CD4-positive, alpha-beta T cell (primary cell): ENCODE measurements at regions not wholly inside any gene's neighbourhood (a gene's known extent, or its start where the extent isn't known, plus 50 kb on each side); places are given as distances from the start of the nearest gene placed in this dataset.

ENCODE experiments used
- ATAC-seq: fragments of 200-7000 bp; cut with Tn5 transposase; one replicate; pipeline ENCODE4 v1.10.0; 2022; ENCODE audit warnings: mild to moderate bottlenecking; ENCODE audit not compliant: poor library complexity
- CTCF ChIA-PET: fragments of 350-600 bp; sonication (Branson Sonifier 250); formaldehyde crosslinking; loops from one replicate; lab custom pipeline; 2021; ENCODE audit warnings: antibody characterized with exemption, inconsistent platforms; lab: Charles Lee
- POLR2A ChIA-PET: fragments of 350-600 bp; sonication (Branson Sonifier 250); formaldehyde crosslinking; loops from one replicate; lab custom pipeline; 2021; ENCODE audit warnings: antibody characterized with exemption, inconsistent platforms; lab: Charles Lee
- DNase-seq, 14 experiments: peaks; one replicate each; pipeline ENCODE4 v3.0.0-alpha.2; 2013 to 2020; ENCODE audit warnings: mixed read lengths in 2 of 14
- H3K27ac ChIP-seq, 2 donors: one replicate each; pipeline versions ENCODE4 v1.5.1 to v1.7.0; 2013; ENCODE audit warnings: low read length in 2 of 2, low read depth in 1 of 2, mild to moderate bottlenecking in 1 of 2
- H3K27me3 ChIP-seq, 2 experiments: 1 replicate in 1 of 2; 2 replicates in 1 of 2; pipeline versions ENCODE4 v1.6.1 to v1.7.0; 2013; ENCODE audit warnings: low read length in 2 of 2, control low read depth in 1 of 2, mild to moderate bottlenecking in 1 of 2, moderate library complexity in 1 of 2; ENCODE audit not compliant: insufficient read depth in 2 of 2, control insufficient read depth in 1 of 2
- H3K36me3 ChIP-seq: one replicate; pipeline ENCODE4 v1.6.1; 2013; ENCODE audit warnings: low read length, control low read depth; ENCODE audit not compliant: insufficient read depth
- H3K4me1 ChIP-seq: one replicate; pipeline ENCODE4 v1.6.1; 2013; ENCODE audit warnings: low read length, control low read depth; ENCODE audit not compliant: insufficient read depth
- H3K4me3 ChIP-seq: one replicate; pipeline ENCODE4 v1.5.1; 2013; ENCODE audit warnings: mild to moderate bottlenecking, low read length, moderate library complexity
- H3K9me3 ChIP-seq, 2 experiments: 1 replicate in 1 of 2; 2 replicates in 1 of 2; pipeline versions ENCODE4 v1.6.1 to v1.7.0; 2013; ENCODE audit warnings: low read length in 2 of 2, mild to moderate bottlenecking in 2 of 2, control low read depth in 1 of 2, moderate library complexity in 1 of 2; ENCODE audit not compliant: control insufficient read depth in 1 of 2, insufficient read depth in 1 of 2
- H3K27ac Mint-ChIP-seq: one replicate; pipeline ENCODE4 v1.8.0; 2020; ENCODE audit warnings: mixed read lengths
- H3K27me3 Mint-ChIP-seq: one replicate; pipeline ENCODE4 v1.8.0; 2021; ENCODE audit warnings: mixed read lengths
- H3K36me3 Mint-ChIP-seq: one replicate; pipeline ENCODE4 v1.8.0; 2021; ENCODE audit warnings: low read depth, mixed read lengths
- H3K4me1 Mint-ChIP-seq: one replicate; pipeline ENCODE4 v1.8.0; 2021; ENCODE audit warnings: low read depth, mixed read lengths
- H3K4me3 Mint-ChIP-seq: one replicate; pipeline ENCODE4 v1.8.0; 2020; ENCODE audit warnings: mild to moderate bottlenecking, mixed read lengths
- H3K9me3 Mint-ChIP-seq: one replicate; pipeline ENCODE4 v1.8.0; 2020; ENCODE audit warnings: mixed read lengths
- CTCF ChIP-seq: fragments of 200-600 bp; IDR thresholded peaks from one replicate; pipeline ENCODE4 v1.8.0; 2022; ENCODE audit warnings: antibody characterized with exemption, mild to moderate bottlenecking
- intact Hi-C, 2 experiments: fragments of 100-400 bp; cut with DNase I in 1 of 2; cut with micrococcal nuclease in 1 of 2; formaldehyde crosslinking; loops; one replicate each; pipeline versions ENCODE4 v1.15.1 to v1.9.0; 2023 to 2025; cut with DNase I, micrococcal nuclease

GRCh38 chr5:166398131-166398530, 1893.3 kb upstream of the WWC1 start:
- H3K9me3 ChIP-seq: peaks cover 0 to 7% of the 10 kb centered on the region in 2 experiments
- Mint-ChIP-seq H3K4me3 (no peak overlapping the region), H3K27me3 (no peaks in the 10 kb centered on the region), H3K36me3 (no peaks in the 10 kb centered on the region), H3K4me1 (no peaks in the 10 kb centered on the region), H3K27ac (no peak overlapping the region), H3K9me3 (peaks cover 18% of the 10 kb centered on the region)
- no peak overlapping the region for H3K27ac ChIP-seq
- ChIA-PET CTCF (no interaction called here), POLR2A (no interaction called here)
- no peaks in the 10 kb centered on the region for H3K36me3 ChIP-seq
- ATAC-seq (no peak), DNase-seq (no peak)
- intact Hi-C loops: no loop called here
- H3K4me1 ChIP-seq: no peaks in the 10 kb centered on the region
- H3K27me3 ChIP-seq: no peaks in the 10 kb centered on the region
- TF ChIP-seq CTCF: no peak
- H3K4me3 ChIP-seq: no peak overlapping the region

DNA sequence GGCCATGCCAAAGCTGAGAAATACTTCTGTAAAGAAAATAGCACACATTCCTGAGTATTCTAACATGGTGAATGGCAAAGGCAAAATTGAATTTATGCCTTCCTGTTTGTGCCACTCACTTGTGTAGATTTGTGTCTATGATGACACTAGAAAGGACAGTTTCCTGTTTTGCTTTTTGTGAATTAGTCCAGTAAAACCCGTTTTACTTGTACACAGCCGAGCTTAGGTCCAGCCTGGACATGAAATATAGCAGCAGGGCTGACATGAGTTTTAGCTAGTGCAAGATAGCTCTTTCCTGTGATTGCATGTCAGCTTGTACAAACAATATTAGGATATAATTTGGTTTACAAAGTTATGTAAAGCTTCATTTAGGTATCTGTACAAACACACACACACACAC, 1891.7 kb upstream of the WWC1 start:
- ChIA-PET POLR2A (no interaction called here), CTCF (no interaction called here)
- DNase-seq (no peak), ATAC-seq (no peak)
- Histone ChIP-seq H3K9me3 (peaks cover 0 to 12% of the 10 kb centered on the region in 2 experiments), H3K27me3 (no peaks in the 10 kb centered on the region), H3K27ac (no peak overlapping the region), H3K4me3 (no peak overlapping the region), H3K4me1 (no peaks in the 10 kb centered on the region), H3K36me3 (no peaks in the 10 kb centered on the region)
- TF ChIP-seq CTCF: no peak
- Mint-ChIP-seq H3K9me3 (peaks cover 12% of the 10 kb centered on the region), H3K4me3 (no peak overlapping the region), H3K27me3 (no peaks in the 10 kb centered on the region), H3K27ac (no peak overlapping the region), H3K4me1 (no peaks in the 10 kb centered on the region), H3K36me3 (no peaks in the 10 kb centered on the region)
- intact Hi-C loops: no loop called here

- no peak overlapping the region for H3K27ac Mint-ChIP-seq
- no peaks in the 10 kb centered on the region for H3K36me3 ChIP-seq
- no peak overlapping the region for H3K27ac ChIP-seq
- H3K4me3 Mint-ChIP-seq: no peak overlapping the region
- H3K4me1 Mint-ChIP-seq: no peaks in the 10 kb centered on the region
- H3K27me3 ChIP-seq: no peaks in the 10 kb centered on the region
- H3K9me3 ChIP-seq: peaks cover 0 to 12% of the 10 kb centered on the region in 2 experiments
- no peaks in the 10 kb centered on the region for H3K4me1 ChIP-seq
- ChIA-PET CTCF (no interaction called here), POLR2A (no interaction called here)
- ATAC-seq (no peak), DNase-seq (no peak)
- H3K36me3 Mint-ChIP-seq: no peaks in the 10 kb centered on the region
- intact Hi-C loops: no loop called here
- H3K4me3 ChIP-seq: no peak overlapping the region
- peaks cover 10% of the 10 kb centered on the region for H3K9me3 Mint-ChIP-seq
- H3K27me3 Mint-ChIP-seq: no peaks in the 10 kb centered on the region
- TF ChIP-seq CTCF: no peak
These were observed 1890.1 kb upstream of the WWC1 start for GRCh38 chr5:166401391-166401790.
